RWPE1 (cell line): ENCODE measurements at regions not wholly inside any gene's neighbourhood (a gene's known extent, or its start where the extent isn't known, plus 50 kb on each side); places are given as distances from the start of the nearest gene placed in this dataset.

Source experiments
- CTCF ChIA-PET: fragments of 350-600 bp; sonication (Branson Sonifier 250); formaldehyde crosslinking; extraction: SDS; loops from one replicate; lab custom pipeline; 2021; lab: Yijun Ruan, JAX
- POLR2A ChIA-PET: fragments of 400-600 bp; formaldehyde crosslinking; extraction: SDS; loops from one replicate; lab custom pipeline; 2020; ENCODE audit warnings: antibody characterized with exemption; ENCODE audit not compliant: low non-redundant PET; lab: Yijun Ruan, JAX
- DNase-seq: peaks from one replicate; pipeline ENCODE4 v3.0.0; 2012; ENCODE audit warnings: low spot score
- H3K27ac ChIP-seq: fragments of 450-650 bp; 2 replicates; pipeline ENCODE4 v1.5.1; 2017
- TF ChIP-seq, protein P1 (sequence below): fragments of 450-650 bp; conservative IDR thresholded peaks from 2 replicates; pipeline ENCODE4 v1.5.1; 2017; ENCODE audit warnings: low read depth, mild to moderate bottlenecking

GRCh38 chr4:35300996-35301774, 943.1 kb downstream of the ARAP2 start:
- CTCF ChIA-PET: interaction anchor here (0.6 kb wide), 1 partner anchor 190 kb away, joined by 4 read pairs; no protein-coding TSS in a partner anchor

GRCh38 chr4:35315419-35315818, 928.9 kb downstream of the ARAP2 start:
- H3K27ac ChIP-seq: no peak overlapping the region
- ChIA-PET CTCF (no interaction called here), POLR2A (no interaction called here)

More at GRCh38 chr4:35300996-35301774, 943.1 kb downstream of the ARAP2 start:
- TF ChIP-seq, protein P1, sequence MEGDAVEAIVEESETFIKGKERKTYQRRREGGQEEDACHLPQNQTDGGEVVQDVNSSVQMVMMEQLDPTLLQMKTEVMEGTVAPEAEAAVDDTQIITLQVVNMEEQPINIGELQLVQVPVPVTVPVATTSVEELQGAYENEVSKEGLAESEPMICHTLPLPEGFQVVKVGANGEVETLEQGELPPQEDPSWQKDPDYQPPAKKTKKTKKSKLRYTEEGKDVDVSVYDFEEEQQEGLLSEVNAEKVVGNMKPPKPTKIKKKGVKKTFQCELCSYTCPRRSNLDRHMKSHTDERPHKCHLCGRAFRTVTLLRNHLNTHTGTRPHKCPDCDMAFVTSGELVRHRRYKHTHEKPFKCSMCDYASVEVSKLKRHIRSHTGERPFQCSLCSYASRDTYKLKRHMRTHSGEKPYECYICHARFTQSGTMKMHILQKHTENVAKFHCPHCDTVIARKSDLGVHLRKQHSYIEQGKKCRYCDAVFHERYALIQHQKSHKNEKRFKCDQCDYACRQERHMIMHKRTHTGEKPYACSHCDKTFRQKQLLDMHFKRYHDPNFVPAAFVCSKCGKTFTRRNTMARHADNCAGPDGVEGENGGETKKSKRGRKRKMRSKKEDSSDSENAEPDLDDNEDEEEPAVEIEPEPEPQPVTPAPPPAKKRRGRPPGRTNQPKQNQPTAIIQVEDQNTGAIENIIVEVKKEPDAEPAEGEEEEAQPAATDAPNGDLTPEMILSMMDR: no peak
- POLR2A ChIA-PET: no interaction called here
- H3K27ac ChIP-seq: no peak overlapping the region
- no peak for DNase-seq

GRCh38 chr4:35325908-35326453, 918.3 kb downstream of the ARAP2 start:
- TF ChIP-seq, protein P1: no peak
- ChIA-PET CTCF (no interaction called here), POLR2A (no interaction called here)
- no peak overlapping the region for H3K27ac ChIP-seq
- DNase-seq: no peak

More at GRCh38 chr4:35315419-35315818, 928.9 kb downstream of the ARAP2 start:
- TF ChIP-seq, protein P1: no peak
- no peak for DNase-seq

- CTCF ChIA-PET: no interaction called here
- no peak overlapping the region for H3K27ac ChIP-seq
- POLR2A ChIA-PET: no interaction called here
Observed at GRCh38 chr4:35342833-35343232, 901.5 kb downstream of the ARAP2 start.

DNA sequence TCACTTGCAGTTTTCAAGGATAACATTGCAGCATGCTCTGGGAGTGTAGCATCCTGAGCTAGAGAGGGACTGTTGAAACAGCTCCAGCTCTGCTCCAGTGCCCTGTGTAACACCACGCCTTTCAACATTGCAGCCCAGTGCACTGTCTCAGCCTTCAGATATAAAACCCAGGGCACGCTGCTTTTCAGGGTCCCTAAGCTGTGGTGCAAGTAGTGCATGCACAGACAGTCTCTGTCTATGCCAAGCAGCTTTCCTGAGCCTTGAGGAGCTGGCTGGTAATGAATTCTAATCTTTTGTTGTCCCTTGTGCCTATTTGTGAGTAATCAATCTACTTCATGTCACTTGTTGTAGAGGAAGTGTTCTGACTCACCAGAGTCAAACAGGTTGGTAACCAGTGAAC, 897.0 kb downstream of the ARAP2 start:
- TF ChIP-seq, protein P1: no peak
- DNase-seq: no peak
- H3K27ac ChIP-seq: no peak overlapping the region
- CTCF ChIA-PET: interaction anchor here (0.8 kb wide), 1 partner anchor 229 kb away, joined by 4 read pairs; no protein-coding TSS in a partner anchor
- POLR2A ChIA-PET: no interaction called here

More at GRCh38 chr4:35342833-35343232, 901.5 kb downstream of the ARAP2 start:
- no peak for DNase-seq
- TF ChIP-seq, protein P1: no peak

DNA sequence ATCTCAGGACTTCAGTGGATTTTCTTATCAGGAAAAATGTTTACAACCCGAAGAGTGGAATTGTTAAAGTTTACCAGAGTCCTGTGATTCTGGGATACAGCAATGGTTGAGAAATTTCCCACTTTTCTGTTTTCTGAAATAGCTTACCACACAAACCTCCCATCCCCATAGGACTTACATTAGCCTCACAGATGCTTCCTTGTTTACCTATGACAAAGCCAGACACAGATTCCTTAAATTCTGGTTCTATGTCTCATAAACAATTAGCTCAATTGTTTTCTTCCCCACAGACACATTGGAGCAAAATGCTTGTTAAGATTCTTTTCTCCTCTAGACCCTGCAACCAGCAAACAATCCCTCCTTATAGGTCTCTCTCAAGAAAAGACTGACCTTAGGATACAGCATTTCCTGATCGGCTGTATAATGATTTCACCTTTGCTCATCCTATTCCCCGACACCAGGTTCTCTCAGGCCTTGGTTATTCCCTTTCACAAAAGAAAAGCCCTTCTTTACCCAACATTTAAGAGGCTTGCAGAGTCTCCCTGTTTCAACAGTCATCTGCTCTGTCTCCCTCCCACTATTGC, 886.2 kb downstream of the ARAP2 start:
- no peak for DNase-seq
- no peak overlapping the region for H3K27ac ChIP-seq
- CTCF ChIA-PET: no interaction called here
- POLR2A ChIA-PET: no interaction called here
- TF ChIP-seq, protein P1: no peak
